RWPE1 (cell line): ENCODE measurements at regions not wholly inside any gene's neighbourhood (a gene's known extent, or its start where the extent isn't known, plus 50 kb on each side); places are given as distances from the start of the nearest gene placed in this dataset.

Experiments
- CTCF ChIA-PET: fragments of 350-600 bp; sonication (Branson Sonifier 250); formaldehyde crosslinking; extraction: SDS; loops from one replicate; lab custom pipeline; 2021; lab: Yijun Ruan, JAX
- POLR2A ChIA-PET: fragments of 400-600 bp; formaldehyde crosslinking; extraction: SDS; loops from one replicate; lab custom pipeline; 2020; ENCODE audit warnings: antibody characterized with exemption; ENCODE audit not compliant: low non-redundant PET; lab: Yijun Ruan, JAX
- DNase-seq: peaks from one replicate; pipeline ENCODE4 v3.0.0; 2012; ENCODE audit warnings: low spot score
- H3K27ac ChIP-seq: fragments of 450-650 bp; 2 replicates; pipeline ENCODE4 v1.5.1; 2017
- TF ChIP-seq, protein P1 (sequence below): fragments of 450-650 bp; conservative IDR thresholded peaks from 2 replicates; pipeline ENCODE4 v1.5.1; 2017; ENCODE audit warnings: low read depth, mild to moderate bottlenecking

- CTCF ChIA-PET = no interaction called here
- no peak overlapping the region for H3K27ac ChIP-seq
- POLR2A ChIA-PET = no interaction called here
- TF ChIP-seq, protein P1, sequence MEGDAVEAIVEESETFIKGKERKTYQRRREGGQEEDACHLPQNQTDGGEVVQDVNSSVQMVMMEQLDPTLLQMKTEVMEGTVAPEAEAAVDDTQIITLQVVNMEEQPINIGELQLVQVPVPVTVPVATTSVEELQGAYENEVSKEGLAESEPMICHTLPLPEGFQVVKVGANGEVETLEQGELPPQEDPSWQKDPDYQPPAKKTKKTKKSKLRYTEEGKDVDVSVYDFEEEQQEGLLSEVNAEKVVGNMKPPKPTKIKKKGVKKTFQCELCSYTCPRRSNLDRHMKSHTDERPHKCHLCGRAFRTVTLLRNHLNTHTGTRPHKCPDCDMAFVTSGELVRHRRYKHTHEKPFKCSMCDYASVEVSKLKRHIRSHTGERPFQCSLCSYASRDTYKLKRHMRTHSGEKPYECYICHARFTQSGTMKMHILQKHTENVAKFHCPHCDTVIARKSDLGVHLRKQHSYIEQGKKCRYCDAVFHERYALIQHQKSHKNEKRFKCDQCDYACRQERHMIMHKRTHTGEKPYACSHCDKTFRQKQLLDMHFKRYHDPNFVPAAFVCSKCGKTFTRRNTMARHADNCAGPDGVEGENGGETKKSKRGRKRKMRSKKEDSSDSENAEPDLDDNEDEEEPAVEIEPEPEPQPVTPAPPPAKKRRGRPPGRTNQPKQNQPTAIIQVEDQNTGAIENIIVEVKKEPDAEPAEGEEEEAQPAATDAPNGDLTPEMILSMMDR = no peak
- DNase-seq = no peak
These were observed 209.8 kb upstream of the CTNND2 start for GRCh38 chr5:12114075-12114474.

DNA sequence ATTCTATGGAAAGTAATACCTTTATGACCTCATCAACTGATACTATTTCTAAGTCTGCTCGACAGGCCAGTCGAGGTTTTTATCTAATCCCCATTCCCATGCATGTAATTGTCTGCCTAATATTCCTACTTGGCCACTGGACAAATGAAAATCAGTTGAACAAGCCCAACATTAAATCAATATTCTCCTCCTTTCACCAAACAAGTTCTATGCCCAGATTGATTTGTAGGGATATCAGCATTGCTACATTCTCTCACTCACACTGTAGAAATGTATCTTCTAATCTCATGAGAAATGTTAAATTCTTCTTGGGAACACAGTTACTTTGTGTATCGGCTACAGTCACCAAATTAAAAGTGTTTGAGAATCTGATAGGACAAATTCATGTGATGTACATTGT lies 208.8 kb upstream of the CTNND2 start:
- DNase-seq = no peak
- TF ChIP-seq, protein P1 = no peak
- ChIA-PET POLR2A (no interaction called here), CTCF (no interaction called here)
- H3K27ac ChIP-seq = no peak overlapping the region

- no peak for DNase-seq
- no peak overlapping the region for H3K27ac ChIP-seq
- TF ChIP-seq, protein P1 = no peak
- POLR2A ChIA-PET = no interaction called here
- CTCF ChIA-PET = no interaction called here
These were observed 207.0 kb upstream of the CTNND2 start for GRCh38 chr5:12111261-12111660.

- CTCF ChIA-PET = no interaction called here
- no peak overlapping the region for H3K27ac ChIP-seq
- TF ChIP-seq, protein P1 = no peak
- DNase-seq = no peak
- POLR2A ChIA-PET = no interaction called here
These were observed 206.4 kb upstream of the CTNND2 start for GRCh38 chr5:12110629-12111028.

GRCh38 chr5:12109075-12109688 lies 204.9 kb upstream of the CTNND2 start:
- CTCF ChIA-PET = no interaction called here
- no peak overlapping the region for H3K27ac ChIP-seq
- TF ChIP-seq, protein P1 = no peak
- POLR2A ChIA-PET = no interaction called here
- DNase-seq = no peak

- ChIA-PET CTCF (no interaction called here), POLR2A (no interaction called here)
- no peak for DNase-seq
- H3K27ac ChIP-seq = no peak overlapping the region
- TF ChIP-seq, protein P1 = no peak
These were observed 197.9 kb upstream of the CTNND2 start for GRCh38 chr5:12102151-12102550.
